GM12878 (cell line): ENCODE measurements at regions not wholly inside any gene's neighbourhood (a gene's known extent, or its start where the extent isn't known, plus 50 kb on each side); places are given as distances from the start of the nearest gene placed in this dataset.
"Not testable (repeated sequence)": the region's sequence is repeated elsewhere in the genome, so short reads cannot be mapped to it uniquely, and the experiment has no call there.

Experiments used
- ATAC-seq: fragments of 200-7000 bp; cut with Tn5 transposase; 3 replicates; pipeline ENCODE4 v1.9.1; 2020; ENCODE audit warnings: mild to moderate bottlenecking, moderate library complexity
- BruUV-seq: library from RNA; stranded (reverse); fragments of 400-500 nt; replicated peaks from 2 replicates; lab custom pipeline; 2021; lab: Mats Ljungman, UMichigan
- CTCF ChIA-PET: fragments of 300-600 bp; sonication (Branson Sonifier 250); formaldehyde crosslinking; extraction: SDS; loops from one replicate; lab custom pipeline; 2021; ENCODE audit warnings: inconsistent platforms; lab: Yijun Ruan, JAX
- POLR2A ChIA-PET: fragments of 350-600 bp; formaldehyde crosslinking; extraction: SDS; loops from one replicate; lab custom pipeline; 2021; ENCODE audit warnings: inconsistent platforms; lab: Charles Lee
- RAD21 ChIA-PET: fragments of 300-600 bp; sonication (Branson Sonifier 250); formaldehyde crosslinking; loops from one replicate; lab custom pipeline; 2023; ENCODE audit warnings: antibody characterized with exemption; ENCODE audit not compliant: unreplicated experiment; lab: Charles Lee
- SMC1A ChIA-PET: fragments of 300-600 bp; sonication (Branson Sonifier 250); formaldehyde crosslinking; loops from one replicate; lab custom pipeline; 2023; ENCODE audit not compliant: unreplicated experiment, uncharacterized antibody; lab: Charles Lee
- DNase-seq: peaks from one replicate; pipeline ENCODE4 v3.0.0-alpha.2; 2011; ENCODE audit warnings: low read depth, low spot score
- FAIRE-seq: peaks from 3 replicates; lab custom pipeline; 2011; peaks lifted over from hg19 to GRCh38; lab: Jason Lieb, UNC
- H2AFZ ChIP-seq: 2 replicates; pipeline ENCODE4 v1.6.0; 2011; ENCODE audit warnings: low read depth, low read length, control low read depth; ENCODE audit not compliant: control insufficient read depth
- H3K27ac ChIP-seq: 2 replicates; pipeline ENCODE4 v1.5.1; 2011; ENCODE audit warnings: control low read depth; ENCODE audit not compliant: control insufficient read depth, insufficient read depth
- H3K27me3 ChIP-seq, 2 experiments: replicated peaks in 1 of 2; 2 replicates each; pipeline versions ENCODE4 v1.6.0 to v1.6.1; 2011; ENCODE audit warnings: low read length in 1 of 2; ENCODE audit not compliant: control insufficient read depth in 2 of 2, insufficient read depth in 2 of 2
- H3K36me3 ChIP-seq, 2 experiments: 2 replicates each; pipeline ENCODE4 v1.5.1; 2011; ENCODE audit warnings: low read length in 1 of 2; ENCODE audit not compliant: control insufficient read depth in 2 of 2, insufficient read depth in 2 of 2
- H3K4me1 ChIP-seq: 2 replicates; pipeline ENCODE4 v1.6.1; 2011; ENCODE audit warnings: mild to moderate bottlenecking, low read length, moderate library complexity, mixed read lengths; ENCODE audit not compliant: control insufficient read depth, insufficient read depth
- H3K4me2 ChIP-seq: 2 replicates; pipeline ENCODE4 v1.6.0; 2011; ENCODE audit warnings: control low read depth; ENCODE audit not compliant: control insufficient read depth, insufficient read depth
- H3K4me3 ChIP-seq: fragments of 200-600 bp; sonication (generic); 2 replicates; pipeline ENCODE4 v1.5.1; 2016
- H3K79me2 ChIP-seq: 2 replicates; pipeline ENCODE4 v1.6.0; 2011; ENCODE audit warnings: low read length; ENCODE audit not compliant: control insufficient read depth, insufficient read depth
- H3K9ac ChIP-seq: 2 replicates; pipeline ENCODE4 v1.8.0; 2011; ENCODE audit warnings: low read length, control low read depth, mixed read lengths; ENCODE audit not compliant: control insufficient read depth, insufficient read depth
- H3K9me3 ChIP-seq: replicated peaks from 3 replicates; pipeline ENCODE4 v1.5.1; 2011; ENCODE audit warnings: mild to moderate bottlenecking, low read length; ENCODE audit not compliant: control insufficient read depth, insufficient read depth
- H4K20me1 ChIP-seq: 2 replicates; pipeline ENCODE4 v1.6.0; 2011; ENCODE audit not compliant: control insufficient read depth, insufficient read depth
- MEF2B ChIP-seq: fragments of 450-650 bp; IDR thresholded peaks from 2 replicates; pipeline ENCODE4 v1.6.1; 2018; ENCODE audit warnings: mild to moderate bottlenecking, moderate library complexity; ENCODE audit not compliant: partially characterized antibody, poor library complexity, severe bottlenecking
- MTA2 ChIP-seq: fragments of 450-650 bp; IDR thresholded peaks from 2 replicates; pipeline ENCODE4 v1.6.1; 2016; ENCODE audit warnings: low read depth, mild to moderate bottlenecking, moderate library complexity
- RAD51 ChIP-seq: fragments of 450-650 bp; IDR thresholded peaks from 2 replicates; pipeline ENCODE4 v1.6.1; 2016; ENCODE audit warnings: moderate library complexity, mild to moderate bottlenecking, inconsistent platforms
- SREBF1 ChIP-seq: IDR thresholded peaks from 2 replicates; pipeline ENCODE4 v1.6.1; 2012; ENCODE audit warnings: mild to moderate bottlenecking, low read length
- USF2 ChIP-seq: IDR thresholded peaks from 2 replicates; pipeline ENCODE4 v1.6.1; 2011; ENCODE audit warnings: low read depth, low read length, improper control_type of control experiment, borderline replicate concordance
- WGBS: methylation state at CpG from one replicate; pipeline ENCODE4 v1.1.6; 2016; ENCODE audit warnings: low lambda C conversion rate; ENCODE audit not compliant: insufficient replicate concordance, insufficient coverage; ENCODE audit errors: missing lambda C conversion rate; 5-methylcytosine and 5-hydroxymethylcytosine counted together
- in situ Hi-C: fragments of 300-500 bp; cut with MboI; formaldehyde crosslinking; loops from 9 replicates; pipeline ENCODE4 v1.14.3; 2018; ENCODE audit warnings: mixed read lengths
- intact Hi-C: fragments of 100-400 bp; cut with micrococcal nuclease; formaldehyde crosslinking; loops from one replicate; pipeline ENCODE4 v1.14.2; 2022; ENCODE audit not compliant: unreplicated experiment
- TF ChIP-seq, protein P1 (sequence below): fragments of 450-650 bp; IDR thresholded peaks from 2 replicates; pipeline ENCODE4 v1.6.1; 2017; ENCODE audit warnings: antibody characterized with exemption, mild to moderate bottlenecking, moderate library complexity

DNA sequence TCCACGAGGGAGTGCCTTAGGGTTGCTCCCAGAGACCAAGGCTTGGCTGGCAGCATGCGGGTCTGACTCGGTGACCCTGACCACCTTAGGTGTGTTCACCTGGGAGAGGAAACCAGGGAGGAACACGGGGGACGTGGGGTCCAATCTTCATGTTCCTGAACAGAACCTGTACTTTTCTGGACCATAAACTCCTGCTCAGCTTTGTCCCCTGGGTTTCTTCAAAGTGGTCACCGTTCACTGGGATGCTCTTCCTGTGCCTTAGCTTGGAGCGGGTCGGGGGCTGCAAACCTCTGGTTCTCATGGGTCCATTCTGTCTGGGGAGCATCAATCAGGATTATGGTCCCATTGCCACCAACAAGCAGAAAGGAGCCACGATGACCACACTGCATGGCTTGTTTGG is 333.5 kb downstream of the QKI start (continued):
- TF ChIP-seq MEF2B: no peak
- TF ChIP-seq SREBF1: no peak
- no peak for TF ChIP-seq RAD51
- no peak for TF ChIP-seq USF2
- TF ChIP-seq, protein P1, sequence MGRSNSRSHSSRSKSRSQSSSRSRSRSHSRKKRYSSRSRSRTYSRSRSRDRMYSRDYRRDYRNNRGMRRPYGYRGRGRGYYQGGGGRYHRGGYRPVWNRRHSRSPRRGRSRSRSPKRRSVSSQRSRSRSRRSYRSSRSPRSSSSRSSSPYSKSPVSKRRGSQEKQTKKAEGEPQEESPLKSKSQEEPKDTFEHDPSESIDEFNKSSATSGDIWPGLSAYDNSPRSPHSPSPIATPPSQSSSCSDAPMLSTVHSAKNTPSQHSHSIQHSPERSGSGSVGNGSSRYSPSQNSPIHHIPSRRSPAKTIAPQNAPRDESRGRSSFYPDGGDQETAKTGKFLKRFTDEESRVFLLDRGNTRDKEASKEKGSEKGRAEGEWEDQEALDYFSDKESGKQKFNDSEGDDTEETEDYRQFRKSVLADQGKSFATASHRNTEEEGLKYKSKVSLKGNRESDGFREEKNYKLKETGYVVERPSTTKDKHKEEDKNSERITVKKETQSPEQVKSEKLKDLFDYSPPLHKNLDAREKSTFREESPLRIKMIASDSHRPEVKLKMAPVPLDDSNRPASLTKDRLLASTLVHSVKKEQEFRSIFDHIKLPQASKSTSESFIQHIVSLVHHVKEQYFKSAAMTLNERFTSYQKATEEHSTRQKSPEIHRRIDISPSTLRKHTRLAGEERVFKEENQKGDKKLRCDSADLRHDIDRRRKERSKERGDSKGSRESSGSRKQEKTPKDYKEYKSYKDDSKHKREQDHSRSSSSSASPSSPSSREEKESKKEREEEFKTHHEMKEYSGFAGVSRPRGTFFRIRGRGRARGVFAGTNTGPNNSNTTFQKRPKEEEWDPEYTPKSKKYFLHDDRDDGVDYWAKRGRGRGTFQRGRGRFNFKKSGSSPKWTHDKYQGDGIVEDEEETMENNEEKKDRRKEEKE: no peak
- no peak for TF ChIP-seq MTA2

DNA sequence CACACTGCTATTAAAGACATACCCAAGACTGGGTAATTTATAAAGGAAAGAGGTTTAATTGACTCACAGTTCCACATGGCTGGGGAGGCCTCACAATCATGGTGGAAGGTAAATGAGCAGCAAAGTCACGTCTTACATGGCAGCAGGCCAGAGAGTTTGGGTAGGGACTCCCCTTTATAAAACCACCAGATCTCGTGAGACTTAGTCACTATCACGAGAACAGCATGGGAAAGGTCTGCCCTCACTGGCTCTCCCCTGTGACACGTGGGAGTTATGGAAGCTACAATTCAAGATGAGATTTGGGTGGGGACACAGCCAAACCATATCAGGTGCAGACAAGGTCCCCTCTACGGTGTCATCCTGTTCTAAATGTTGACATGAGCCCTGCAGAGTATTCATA is 332.5 kb downstream of the QKI start:
- intact Hi-C loops, CTCF ChIA-PET, ATAC-seq: not testable (repeated sequence)

More for the DNA sequence above, 332.5 kb downstream of the QKI start:
- H2AFZ ChIP-seq, SMC1A ChIA-PET, H3K27ac ChIP-seq, BruUV-seq, RAD21 ChIA-PET, H3K9me3 ChIP-seq, H3K79me2 ChIP-seq, H3K4me2 ChIP-seq, H3K4me3 ChIP-seq, H3K9ac ChIP-seq, H3K36me3 ChIP-seq, H4K20me1 ChIP-seq, in situ Hi-C loops, FAIRE-seq, H3K27me3 ChIP-seq, POLR2A ChIA-PET, DNase-seq: not testable (repeated sequence)
- WGBS: 10% methylated on average over 5 of the region's 5 CpGs
- peaks cover 12% of the 10 kb centered on the region for H3K4me1 ChIP-seq
